GM21381 (cell line): ENCODE measurements at regions not wholly inside any gene's neighbourhood (a gene's known extent, or its start where the extent isn't known, plus 50 kb on each side); places are given as distances from the start of the nearest gene placed in this dataset.
A peak's percentile ranks its signal among the peaks of the same experiment; 100 is the strongest.

Experiments
- ATAC-seq: cut with Tn5 transposase; IDR thresholded peaks from one replicate; pipeline ENCODE4 v1.9.1; 2021; ENCODE audit warnings: mild to moderate bottlenecking, moderate library complexity; ENCODE audit not compliant: unreplicated experiment

DNA sequence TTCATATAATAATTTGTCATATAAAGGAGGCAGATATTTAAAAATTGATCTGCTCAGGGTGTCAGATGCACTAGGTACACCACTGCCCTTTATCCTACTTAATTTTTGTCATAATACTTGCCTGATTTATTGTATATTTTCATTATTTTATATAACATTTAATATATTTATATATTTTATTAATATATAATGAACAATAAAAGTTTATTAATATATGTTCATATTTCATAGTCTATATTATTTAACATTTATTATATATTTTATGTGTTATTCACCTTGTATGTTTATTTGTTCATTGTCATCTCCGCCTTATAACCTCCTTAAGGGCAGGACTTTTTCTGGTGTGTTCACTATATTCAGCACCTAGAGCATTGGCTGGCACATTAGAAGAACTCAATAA is 232.4 kb upstream of the AMIGO2 start:
- peak; percentile 2 for ATAC-seq

DNA sequence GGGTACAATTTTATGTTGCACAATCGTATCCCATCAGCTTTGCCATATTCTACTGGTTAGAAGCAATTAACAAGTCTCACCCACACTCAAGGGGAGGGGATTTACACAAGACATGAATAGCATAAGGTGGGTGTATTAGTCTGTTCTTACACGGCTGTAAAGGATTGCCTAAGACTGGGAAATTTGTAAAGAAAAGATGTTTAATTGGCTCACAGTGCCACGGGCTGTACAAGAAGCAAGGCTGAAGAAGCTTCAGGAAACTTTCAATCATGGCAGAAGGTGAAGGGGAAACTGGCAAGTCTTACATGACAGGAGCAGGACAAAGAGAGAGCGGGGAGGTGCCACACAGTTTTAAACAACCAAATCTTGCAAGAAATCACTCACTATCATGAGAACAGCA is 231.8 kb upstream of the AMIGO2 start:
- no peak for ATAC-seq

DNA sequence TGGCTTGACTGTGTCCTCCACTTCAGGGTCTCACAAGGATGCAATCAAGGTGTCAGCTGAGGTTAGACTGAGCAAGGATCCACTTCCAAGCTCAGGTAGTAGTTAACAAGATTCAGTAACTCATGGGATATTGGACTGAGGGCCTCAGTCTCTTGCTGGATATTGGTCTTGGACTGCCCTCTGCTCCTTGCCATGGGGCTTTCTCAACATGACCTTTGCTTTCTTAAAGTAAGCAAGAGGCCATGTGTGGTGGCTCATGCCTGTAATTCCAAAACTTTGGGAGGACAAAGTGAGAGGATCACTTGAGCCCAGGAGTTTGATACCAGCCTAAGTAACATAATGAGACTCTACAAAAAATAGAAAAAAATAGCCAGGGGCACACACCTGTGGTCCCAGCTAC is 231.3 kb upstream of the AMIGO2 start:
- no peak for ATAC-seq

DNA sequence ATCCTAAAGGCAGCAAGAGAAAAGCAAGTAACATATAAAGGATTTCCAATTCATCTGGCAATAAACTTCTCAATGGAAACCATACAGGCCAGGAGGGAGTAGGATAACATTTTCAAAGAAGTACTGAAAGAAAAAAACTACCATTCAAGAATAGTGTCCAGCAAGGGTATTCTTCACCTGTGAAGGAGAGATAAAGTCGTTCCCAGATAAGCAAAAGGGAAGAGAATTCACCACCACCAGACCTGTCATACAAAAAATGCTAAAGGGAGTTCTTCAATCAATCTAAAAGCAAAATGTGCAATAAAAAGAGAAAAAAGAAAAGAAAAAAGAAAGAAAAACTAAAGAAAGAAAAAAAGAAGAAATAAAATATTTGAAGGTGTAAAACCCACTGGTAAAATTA is 228.9 kb upstream of the AMIGO2 start:
- no peak for ATAC-seq

DNA sequence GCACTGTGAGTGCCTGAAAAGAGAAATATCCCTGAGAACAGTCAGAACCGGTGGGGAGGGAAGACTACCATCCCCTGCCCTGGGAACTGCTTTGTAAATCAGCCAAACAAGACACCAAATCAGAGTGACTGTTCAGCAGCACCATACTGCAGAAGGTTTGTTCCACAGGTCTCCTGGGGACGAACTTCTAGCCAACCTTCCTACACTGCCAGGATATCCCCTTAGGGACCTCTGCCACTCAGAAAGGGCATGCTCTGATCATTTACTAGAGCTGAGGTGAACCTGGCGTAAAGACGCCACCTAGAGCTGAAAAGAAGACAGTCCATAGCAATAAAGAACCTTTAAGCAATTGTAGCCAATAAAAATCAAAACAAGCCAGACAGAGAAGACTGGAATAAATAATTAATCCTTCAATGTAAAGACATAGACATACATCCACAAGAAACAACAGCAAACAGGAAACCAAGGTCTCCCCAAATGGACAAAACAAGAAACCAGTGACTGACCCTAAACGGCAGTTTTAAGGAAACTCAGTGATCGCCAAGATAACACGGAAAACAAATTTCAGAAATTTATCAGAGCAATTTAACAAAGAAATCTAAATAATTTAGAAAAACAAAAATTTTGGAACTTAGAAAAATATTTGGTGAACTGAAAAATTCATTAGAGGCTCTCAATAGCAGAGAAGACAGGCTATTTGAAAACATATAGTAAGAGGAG is 228.1 kb upstream of the AMIGO2 start:
- peak; percentile 68 for ATAC-seq

DNA sequence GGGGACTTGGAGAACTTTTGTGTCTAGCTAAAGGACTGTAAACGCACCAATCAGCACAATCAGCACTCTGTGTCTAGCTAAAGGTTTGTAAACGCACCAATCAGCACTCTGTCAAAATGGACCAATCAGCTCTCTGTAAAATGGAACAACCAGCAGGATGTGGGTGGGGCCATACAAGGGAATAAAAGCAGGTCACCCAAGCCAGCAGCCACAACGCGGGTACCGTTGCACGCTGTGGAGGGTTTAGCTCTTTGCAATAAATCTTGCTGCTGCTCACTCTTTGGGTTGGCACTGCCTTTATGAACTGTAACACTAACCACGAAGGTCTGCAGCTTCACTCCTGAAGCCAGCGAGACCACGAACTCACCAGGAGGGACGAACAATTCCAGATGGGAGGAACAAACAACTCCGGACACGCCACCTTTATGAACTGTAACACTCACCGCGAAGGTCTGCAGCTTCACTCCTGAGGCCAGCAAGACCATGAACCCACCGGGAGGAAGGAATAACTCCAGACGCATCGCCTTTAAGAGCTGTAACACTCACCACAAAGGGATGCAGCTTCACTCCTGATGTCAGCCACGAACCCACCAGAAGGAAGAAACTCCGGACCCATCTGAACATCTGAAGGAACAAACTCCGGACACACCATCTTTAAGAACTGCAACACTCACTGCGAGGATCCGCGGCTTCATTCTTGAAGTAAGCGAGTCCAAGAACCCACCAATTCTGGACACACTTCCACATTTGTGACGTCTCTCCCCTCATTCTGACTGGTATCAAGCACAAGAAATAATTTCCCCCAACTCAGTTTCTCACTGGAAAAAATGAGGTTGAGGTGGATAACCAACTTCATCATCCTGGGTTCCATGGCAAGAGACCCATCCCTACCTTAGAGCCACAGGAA is 227.3 kb upstream of the AMIGO2 start:
- ATAC-seq: peak; percentile 29

DNA sequence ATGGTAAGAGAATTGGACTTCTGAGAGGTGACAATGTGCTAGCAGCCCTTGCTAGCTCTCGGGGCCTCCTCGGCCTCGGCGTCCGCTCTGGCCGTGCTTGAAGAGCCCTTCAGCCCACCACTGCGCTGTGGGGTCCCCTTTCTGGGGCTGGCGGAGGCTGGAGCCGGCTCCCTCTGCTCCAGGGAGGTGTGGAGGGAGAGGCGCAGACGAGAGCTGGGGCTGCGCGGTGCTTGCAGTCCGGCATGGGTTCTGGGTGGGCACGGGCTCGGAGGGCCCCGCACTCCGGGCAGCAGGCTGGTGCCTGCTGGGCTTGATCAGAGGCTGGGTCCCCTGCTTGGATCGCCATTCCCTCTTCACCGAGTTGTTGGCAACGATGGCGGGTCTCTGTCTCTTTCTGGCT is 226.4 kb upstream of the AMIGO2 start:
- ATAC-seq: no peak

DNA sequence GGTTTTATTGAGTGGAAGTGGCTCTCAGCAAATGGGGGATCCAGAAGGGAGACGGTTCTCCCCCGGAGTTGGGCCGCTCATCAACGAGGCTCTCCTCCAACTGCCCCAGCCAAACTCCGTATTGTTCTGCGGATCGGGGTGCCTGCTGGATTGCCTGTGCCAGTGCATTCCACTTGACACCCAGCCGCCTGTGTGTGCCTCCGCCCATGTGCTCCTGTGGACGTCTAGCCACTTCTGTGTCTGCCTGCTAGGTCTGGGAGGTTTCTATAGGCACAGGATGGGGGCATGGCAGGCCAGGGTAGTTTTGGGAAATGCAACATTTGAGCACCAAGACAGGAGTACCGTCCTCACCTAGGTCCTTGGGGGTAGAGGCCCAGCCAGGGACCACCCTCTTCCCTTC is 225.7 kb upstream of the AMIGO2 start:
- no peak for ATAC-seq

DNA sequence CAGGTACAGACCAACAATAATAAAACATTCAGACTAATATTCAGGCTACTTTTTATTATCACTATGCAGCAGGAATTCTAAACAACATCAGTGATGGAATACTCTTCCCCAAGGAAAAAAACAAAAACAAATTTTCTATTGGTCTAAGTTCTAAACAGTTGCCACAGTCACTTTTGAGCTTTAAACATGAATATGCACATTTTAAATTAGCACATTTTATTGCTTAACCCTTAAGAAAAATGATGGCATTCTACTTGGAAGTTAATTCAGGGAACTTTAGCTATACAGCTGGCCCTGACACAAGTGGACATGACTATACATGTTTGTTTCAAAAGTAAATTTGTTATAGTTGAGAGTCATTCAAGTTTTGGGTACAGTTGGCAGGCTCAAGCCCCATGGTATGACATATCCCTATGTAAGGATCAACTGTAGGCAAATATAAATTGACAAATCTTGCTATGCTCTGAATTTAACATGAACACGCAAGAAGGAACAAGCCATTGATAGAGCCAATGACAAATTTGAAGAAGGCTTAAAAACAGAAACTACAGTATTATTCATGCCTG is 224.3 kb upstream of the AMIGO2 start:
- ATAC-seq: no peak

DNA sequence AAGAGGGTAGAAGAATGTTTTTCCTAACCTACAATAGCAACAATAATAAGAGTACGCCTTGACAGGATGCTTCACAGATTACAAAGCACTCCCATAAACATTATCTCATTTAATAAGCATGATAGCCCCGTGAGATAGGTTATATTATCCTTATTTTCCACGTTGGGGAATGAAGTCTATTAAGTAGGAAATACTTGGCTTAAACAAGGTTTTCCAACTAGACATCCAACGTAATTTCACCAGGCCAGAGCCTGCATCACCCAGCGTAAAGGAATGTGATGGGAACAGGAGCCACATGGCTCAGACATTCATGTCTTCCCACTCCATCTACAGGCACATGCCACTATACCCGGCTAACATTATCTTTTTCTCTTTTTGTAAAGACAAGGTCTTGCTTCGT is 223.4 kb upstream of the AMIGO2 start:
- ATAC-seq: no peak

DNA sequence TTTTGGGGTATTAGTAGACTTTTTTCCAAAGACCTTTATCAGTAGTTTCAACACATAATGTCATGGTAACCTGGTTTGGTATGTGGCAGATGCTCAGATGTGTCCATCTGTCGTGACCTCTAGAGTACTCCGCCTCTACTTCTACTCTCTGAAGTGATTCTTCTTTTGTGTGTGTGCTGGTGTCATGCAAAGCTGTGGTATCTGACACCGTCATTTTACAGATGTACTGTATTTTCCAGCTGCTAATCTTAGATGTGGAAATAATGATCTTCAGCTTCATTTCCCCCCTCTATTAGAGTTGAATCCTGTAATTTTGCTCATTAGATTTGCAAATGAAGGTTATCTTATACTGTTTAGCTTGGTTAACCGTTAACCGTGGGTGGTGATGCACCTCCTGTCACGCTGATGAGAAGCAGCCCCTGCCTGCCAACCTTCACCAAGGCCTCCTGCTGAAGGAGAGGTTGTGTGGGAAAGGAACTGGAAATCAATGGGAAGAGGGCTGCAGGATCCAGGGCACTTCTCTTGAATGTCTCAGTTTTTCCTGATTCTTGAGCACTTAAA is 222.4 kb upstream of the AMIGO2 start:
- ATAC-seq: no peak

DNA sequence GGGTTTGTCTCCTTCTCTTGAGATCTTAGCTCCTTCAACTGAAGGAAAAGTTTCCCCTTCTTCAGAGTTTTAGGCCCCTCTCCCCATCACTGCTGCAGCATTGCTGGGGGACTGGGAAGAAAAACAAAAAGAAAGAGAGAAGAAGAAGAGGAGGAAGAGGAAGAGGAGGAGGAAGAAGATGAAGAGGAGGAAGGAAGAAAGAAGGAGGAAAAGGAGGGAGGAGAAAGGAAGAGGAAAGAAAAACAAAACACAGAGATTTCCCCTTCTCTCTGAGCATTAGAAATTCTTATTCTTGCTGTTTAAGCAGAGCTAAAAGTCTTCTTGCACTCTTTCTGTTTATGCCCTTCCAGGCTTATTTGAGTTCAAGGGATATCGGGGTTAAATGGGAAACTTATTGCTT is 219.8 kb upstream of the AMIGO2 start:
- no peak for ATAC-seq

DNA sequence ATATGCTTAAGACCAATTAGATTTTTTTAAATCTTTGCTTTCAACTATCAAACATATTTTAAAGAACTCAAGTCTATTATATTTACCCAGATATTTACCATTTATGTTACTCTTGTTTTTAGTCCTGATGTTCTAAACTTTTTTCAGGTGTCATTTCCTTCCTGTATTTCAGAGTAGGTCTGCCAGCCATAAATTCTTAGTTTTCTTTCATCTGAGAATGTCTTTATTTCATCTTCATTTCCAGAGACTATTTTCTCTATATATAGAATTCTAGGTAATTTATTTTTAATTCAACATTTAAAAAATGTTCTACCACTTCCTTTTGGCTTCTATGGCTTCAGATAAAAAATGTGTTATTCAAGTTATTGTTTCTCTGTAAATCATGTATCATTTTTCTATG is 218.2 kb upstream of the AMIGO2 start:
- no peak for ATAC-seq

DNA sequence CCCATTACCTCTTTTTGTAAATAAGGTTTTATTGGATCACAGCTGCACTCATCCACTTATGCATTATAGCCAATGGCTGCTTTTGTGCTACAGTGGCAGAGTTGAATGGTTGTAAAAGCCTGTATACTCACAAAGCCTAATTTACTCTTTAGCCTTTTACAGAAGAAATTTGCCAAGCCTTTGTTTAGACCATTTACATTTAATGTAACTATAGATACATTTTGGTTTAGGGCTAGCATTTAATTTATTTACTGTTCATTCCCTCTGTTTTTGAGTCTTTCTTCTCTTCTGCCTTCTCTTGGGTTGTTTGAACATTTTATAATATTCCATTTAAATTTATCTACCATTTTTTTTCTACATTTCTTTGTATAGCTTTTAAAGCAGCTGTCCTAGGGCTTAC is 217.1 kb upstream of the AMIGO2 start:
- ATAC-seq: no peak

DNA sequence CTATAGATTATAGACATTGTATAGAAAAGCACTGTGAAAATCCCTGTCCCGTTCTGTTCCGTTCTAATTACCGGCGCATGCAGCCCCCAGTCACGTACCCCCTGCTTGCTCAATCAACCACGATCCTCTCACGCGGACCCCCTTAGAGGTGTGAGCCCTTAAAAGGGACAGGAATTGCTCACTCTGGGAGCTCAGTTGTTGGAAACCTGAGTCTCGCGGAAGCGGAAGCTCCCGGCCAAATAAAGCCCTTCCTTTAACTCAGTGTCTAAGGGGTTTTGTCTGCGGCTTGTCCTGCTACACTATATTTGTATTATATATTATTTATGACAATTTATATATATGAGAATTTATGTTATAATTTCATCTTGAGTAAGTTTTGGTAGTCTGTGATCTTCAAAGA is 213.6 kb upstream of the AMIGO2 start:
- no peak for ATAC-seq

DNA sequence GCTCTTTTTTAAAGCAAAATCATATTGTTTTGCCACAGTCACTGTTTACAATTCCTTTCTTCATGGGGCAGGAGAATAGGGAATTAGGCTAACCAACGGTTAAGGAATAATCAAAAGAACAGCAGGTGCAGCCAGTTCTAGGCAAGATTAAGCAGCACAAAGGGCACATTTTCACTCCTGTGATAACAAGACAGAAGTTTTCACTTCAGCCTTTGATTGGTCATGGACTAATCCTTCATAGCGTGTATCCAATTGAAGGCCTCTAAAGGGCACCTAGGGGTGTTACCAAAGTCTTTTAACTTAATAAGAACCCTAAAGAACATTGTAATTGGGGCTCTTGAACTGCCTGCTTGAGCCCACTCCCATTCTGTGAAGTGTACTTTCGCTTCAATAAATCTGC is 206.9 kb upstream of the AMIGO2 start:
- no peak for ATAC-seq
